ENCODE measurements at regions not wholly inside any gene's neighbourhood (a gene's known extent, or its start where the extent isn't known, plus 50 kb on each side); places are given as distances from the start of the nearest gene placed in this dataset.

DNA sequence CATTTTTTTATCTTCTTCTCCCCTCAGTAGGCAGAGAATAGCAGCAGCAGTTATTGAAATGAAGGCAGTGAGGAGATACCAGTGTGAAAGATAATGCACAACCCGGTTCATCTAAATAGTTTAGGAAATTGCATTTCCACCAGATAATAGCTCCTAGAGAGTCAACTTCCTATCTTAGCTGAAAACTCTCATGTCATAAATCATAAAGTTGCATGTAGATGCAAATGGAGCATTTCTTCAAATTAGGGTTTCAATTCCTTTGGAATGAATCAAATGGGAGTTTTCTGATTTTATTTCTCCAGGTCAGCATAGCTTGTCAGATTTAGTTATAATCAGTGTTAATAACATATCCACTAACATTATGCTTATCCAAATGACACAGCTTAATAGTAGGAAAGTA is 335.3 kb downstream of the CNTNAP4 start:
- no peak overlapping the region for H3K4me3 ChIP-seq (ENCODE audit: low read length)
- DNase-seq (ENCODE audit: low read depth): no peak
- TF ChIP-seq, protein P1, sequence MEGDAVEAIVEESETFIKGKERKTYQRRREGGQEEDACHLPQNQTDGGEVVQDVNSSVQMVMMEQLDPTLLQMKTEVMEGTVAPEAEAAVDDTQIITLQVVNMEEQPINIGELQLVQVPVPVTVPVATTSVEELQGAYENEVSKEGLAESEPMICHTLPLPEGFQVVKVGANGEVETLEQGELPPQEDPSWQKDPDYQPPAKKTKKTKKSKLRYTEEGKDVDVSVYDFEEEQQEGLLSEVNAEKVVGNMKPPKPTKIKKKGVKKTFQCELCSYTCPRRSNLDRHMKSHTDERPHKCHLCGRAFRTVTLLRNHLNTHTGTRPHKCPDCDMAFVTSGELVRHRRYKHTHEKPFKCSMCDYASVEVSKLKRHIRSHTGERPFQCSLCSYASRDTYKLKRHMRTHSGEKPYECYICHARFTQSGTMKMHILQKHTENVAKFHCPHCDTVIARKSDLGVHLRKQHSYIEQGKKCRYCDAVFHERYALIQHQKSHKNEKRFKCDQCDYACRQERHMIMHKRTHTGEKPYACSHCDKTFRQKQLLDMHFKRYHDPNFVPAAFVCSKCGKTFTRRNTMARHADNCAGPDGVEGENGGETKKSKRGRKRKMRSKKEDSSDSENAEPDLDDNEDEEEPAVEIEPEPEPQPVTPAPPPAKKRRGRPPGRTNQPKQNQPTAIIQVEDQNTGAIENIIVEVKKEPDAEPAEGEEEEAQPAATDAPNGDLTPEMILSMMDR (IDR thresholded peaks at IDR 0.05; ENCODE audit: insufficient read depth, low read depth, low read length, missing control alignments): no peak

DNA sequence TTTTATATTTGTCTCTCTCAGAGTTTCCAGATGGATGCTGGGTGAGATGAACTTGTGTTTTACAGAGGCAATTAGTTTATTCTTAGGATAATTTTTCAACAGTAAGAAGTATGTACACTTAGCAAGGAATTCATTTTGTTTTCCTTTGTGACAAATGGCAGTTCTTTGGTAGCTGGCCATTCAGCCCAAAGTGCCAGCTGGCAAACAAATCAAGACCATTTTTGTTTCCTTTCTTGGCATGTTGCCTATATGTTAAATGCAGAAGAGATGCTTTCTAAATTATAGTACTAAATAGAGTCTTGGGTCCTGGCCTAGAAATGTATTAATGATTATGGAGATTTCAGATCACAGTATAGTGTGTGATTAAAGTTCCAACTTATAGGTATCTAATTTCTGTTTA is 337.1 kb downstream of the CNTNAP4 start:
- TF ChIP-seq, protein P1 (IDR thresholded peaks at IDR 0.05; ENCODE audit: insufficient read depth, low read depth, low read length, missing control alignments): no peak

DNA sequence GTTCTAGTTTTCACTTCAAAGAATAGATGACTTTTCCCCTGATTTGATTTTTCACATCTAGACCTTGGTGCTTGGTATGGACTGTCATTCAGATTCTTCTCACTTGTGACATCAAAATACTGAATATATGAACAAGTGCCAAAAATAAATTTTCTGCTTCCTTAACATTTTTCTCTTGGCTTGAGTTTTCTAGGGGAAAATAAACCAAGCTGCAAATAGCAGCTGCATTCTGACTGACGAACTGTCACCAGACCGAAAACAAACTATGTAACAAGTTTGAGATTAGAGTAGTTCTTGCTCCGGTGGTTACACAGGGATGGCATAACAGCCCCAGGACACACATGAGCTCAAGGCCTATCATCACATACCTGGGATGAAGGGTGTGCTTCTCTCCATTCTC is 345.7 kb downstream of the CNTNAP4 start:
- no peak for DNase-seq (ENCODE audit: low read depth)
- no peak overlapping the region for H3K4me3 ChIP-seq (ENCODE audit: low read length)
- TF ChIP-seq, protein P1 (IDR thresholded peaks at IDR 0.05; ENCODE audit: insufficient read depth, low read depth, low read length, missing control alignments): no peak

More for the DNA sequence above, 337.1 kb downstream of the CNTNAP4 start:
- no peak overlapping the region for H3K4me3 ChIP-seq (ENCODE audit: low read length)
- DNase-seq (ENCODE audit: low read depth): no peak

DNA sequence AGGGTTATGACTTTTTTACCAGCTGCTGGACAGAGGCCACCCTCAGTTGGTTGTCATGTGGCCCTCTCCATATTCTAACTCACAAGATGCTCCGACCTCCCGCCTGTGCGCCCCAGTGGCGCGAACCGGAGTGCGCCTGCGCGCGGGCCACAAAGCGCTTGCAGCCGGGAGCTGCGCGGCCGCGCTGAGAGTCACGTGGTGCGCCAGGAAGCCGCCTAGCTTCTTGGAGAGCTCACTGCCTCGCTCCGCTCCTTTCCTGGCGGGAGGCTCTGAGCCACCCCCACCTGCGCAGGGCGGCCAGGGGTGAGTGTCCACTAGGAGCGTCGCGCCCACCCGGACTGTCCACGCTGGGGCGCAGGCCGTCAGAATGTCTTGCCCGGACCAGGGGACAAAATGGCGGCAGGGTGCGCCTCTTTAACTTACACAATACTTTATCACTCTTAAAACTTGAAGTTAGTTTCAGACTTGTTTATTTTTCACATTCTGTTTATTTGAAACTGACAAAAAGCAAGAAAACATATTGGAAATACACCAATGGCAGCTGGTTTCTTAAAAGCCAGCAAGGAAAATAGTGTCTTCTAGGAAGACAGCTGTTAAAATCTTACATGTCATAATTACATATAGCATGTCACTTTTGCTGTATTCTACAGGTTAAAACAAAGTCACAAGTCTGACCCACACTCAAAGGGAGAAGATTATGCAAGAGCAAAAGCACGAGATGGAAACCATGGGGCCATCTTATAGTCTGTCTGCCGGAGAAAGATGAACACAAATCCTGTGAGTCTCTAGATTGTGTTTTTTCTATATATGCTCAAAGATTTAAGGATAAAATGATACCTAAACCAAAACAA is 357.9 kb downstream of the CNTNAP4 start:
- H3K4me3 ChIP-seq (ENCODE audit: low read length): no peak overlapping the region
- TF ChIP-seq, protein P1 (IDR thresholded peaks at IDR 0.05; ENCODE audit: insufficient read depth, low read depth, low read length, missing control alignments): no peak
- no peak for DNase-seq (ENCODE audit: low read depth)

DNA sequence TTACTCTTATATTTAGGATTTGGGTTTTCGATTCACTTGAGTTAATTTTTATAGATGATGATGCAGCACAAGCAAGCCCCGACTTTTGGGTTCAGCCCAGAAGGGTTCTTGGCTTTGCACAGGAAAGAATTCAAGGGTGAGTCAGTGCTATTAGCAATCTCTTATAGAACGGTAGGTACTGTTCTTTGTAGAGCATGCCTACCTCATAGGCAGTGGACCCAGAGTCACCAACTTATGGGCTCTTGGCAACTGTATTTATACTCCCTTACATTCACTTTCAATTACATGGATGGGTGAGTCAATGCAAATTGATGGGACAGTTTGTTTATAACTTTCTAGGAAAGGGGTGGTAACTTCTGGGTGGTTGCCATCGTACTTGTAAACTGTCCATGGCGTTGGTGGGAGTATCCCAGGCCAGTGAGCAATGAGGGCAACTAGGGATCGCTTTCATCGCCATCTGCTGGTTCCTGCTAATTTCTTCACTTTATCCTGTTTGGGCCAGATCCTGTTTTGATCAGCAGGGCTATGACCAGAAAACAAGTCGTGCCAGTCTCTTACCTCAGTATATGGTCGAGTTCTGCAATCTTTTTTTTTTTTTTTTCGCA is 362.6 kb downstream of the CNTNAP4 start:
- no peak overlapping the region for H3K4me3 ChIP-seq (ENCODE audit: low read length)
- TF ChIP-seq, protein P1 (IDR thresholded peaks at IDR 0.05; ENCODE audit: insufficient read depth, low read depth, low read length, missing control alignments): peak; percentile 37
- peak; percentile 63 for DNase-seq (ENCODE audit: low read depth)

DNA sequence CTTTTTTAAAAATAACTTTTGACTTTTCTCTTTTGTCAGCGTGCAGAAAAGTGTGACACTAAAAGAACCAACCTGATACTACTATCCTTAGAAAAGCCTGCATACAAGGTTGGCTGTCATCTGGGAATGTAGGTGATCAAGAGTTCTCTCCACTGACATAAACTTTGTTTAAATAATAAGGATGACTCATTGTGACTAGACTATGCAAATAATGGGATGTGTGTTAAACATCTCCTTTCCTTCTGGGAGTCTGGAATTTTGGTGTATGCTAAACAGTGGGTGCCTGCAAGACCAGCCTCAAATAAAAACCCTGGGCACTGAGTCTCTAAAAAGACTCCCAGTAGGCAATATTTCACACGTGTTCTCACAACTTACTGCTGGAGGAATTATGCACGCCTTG is 373.4 kb downstream of the CNTNAP4 start:
- TF ChIP-seq, protein P1 (IDR thresholded peaks at IDR 0.05; ENCODE audit: insufficient read depth, low read depth, low read length, missing control alignments): no peak
- DNase-seq (ENCODE audit: low read depth): peak; percentile 69
- no peak overlapping the region for H3K4me3 ChIP-seq (ENCODE audit: low read length)
